ENCODE measurements at regions not wholly inside any gene's neighbourhood (a gene's known extent, or its start where the extent isn't known, plus 50 kb on each side); places are given as distances from the start of the nearest gene placed in this dataset.

DNA sequence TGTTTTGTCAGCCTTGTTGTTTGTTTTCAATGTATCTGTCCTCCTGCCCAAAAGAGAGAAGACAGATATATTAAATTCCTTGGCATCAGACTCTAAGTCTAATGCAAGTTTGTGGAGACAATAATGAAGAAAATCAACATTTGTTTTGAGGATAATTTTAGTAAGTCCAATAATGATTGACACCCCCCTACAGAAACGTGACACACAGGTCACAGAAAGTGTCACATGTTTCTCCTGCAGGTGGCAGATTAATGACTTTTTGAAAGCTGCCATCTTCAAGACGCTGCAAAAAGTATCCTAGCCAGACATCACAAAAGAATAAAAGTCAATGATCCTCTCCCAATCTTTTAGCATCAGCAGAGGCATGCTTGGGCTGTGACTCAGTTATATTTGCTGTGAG lies 378.8 kb upstream of the TMPO start:
- Histone ChIP-seq H3K27ac (ENCODE audit: low read depth, low read length) (no peak overlapping the region), H3K4me3 (ENCODE audit: low read depth, low read length) (no peak overlapping the region), H3K4me1 (ENCODE audit: control insufficient read depth, insufficient read depth, low read length) (0 out of 2 replicates have a peak, but pooled peaks cover 7% of the 10 kb centered on the region), H3K27me3 (ENCODE audit: control insufficient read depth, insufficient read depth, low read length) (no peaks in the 10 kb centered on the region), H3K9me3 (ENCODE audit: control insufficient read depth, insufficient read depth, low read length) (no peaks in the 10 kb centered on the region), H3K9ac (ENCODE audit: low read depth, low read length) (no peak overlapping the region), H3K36me3 (ENCODE audit: control insufficient read depth, insufficient read depth, low read length) (no peaks in the 10 kb centered on the region)

DNA sequence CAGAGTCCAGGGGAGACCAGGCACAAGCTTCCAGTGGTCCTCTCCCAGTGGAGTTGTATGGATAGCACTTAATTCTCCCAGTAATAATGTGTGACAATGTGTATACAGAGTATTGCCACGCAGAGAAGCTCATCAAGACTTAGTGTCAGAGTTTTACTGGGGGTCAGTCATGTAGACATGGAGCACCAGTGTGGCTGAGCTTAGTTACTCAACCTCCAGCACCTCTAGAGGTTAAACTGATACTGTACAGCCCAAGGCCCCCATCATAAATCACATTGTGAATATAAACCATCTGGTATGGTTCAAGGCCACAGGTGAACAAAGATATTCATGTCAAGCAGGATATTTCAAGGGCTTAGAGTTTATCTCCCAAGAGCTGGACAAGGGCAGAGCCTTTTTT lies 378.1 kb upstream of the TMPO start:
- H3K36me3 ChIP-seq (ENCODE audit: control insufficient read depth, insufficient read depth, low read length) = no peaks in the 10 kb centered on the region
- no peaks in the 10 kb centered on the region for H3K9me3 ChIP-seq (ENCODE audit: control insufficient read depth, insufficient read depth, low read length)
- no peak overlapping the region for H3K27ac ChIP-seq (ENCODE audit: low read depth, low read length)
- H3K4me3 ChIP-seq (ENCODE audit: low read depth, low read length) = no peak overlapping the region
- 0 out of 2 replicates have a peak, but pooled peaks cover 7% of the 10 kb centered on the region for H3K4me1 ChIP-seq (ENCODE audit: control insufficient read depth, insufficient read depth, low read length)
- H3K9ac ChIP-seq (ENCODE audit: low read depth, low read length) = no peak overlapping the region
- no peaks in the 10 kb centered on the region for H3K27me3 ChIP-seq (ENCODE audit: control insufficient read depth, insufficient read depth, low read length)

DNA sequence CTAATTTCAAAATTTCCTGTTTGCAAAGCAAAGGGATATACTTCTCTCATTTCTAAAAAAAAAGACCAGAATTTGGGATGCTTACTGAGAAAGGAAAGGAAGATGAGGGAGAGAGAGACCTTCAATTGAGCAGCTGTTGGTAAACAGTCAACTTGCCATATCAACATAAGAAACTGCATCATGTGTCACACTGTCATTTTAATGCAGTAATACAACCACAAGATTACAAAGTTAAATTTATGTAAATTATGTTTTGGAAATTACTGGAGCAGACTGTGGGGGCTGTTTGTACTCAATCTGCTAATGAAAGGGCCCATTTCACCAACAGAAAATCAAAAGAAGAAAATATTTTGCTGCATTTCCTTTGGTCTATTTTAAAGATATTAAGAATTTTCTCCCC lies 370.4 kb upstream of the TMPO start:
- H3K4me1 ChIP-seq (ENCODE audit: control insufficient read depth, insufficient read depth, low read length) = peaks cover 14% of the 10 kb centered on the region; the same call in 1 of the 2 replicates

DNA sequence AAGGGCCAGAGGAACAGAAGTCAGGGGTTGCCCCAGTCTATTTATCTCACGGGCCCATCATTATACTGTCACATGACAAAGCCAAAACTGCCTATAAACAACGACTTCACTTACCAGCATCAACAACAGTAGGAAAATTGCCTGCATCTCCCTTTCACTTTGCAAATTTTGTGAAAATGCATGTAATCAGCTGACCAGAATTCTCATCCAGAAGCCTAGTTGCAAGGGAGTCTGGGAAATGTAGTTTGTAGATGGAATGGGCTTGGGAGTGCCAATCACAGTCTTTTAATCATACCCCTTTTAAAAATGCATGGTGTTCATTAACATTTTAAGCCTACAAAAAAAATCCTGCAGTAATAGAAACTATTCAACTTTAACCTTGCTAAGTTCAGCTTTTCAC lies 369.3 kb upstream of the TMPO start:
- peaks cover 14% of the 10 kb centered on the region; the same call in 1 of the 2 replicates for H3K4me1 ChIP-seq (ENCODE audit: control insufficient read depth, insufficient read depth, low read length)
- H3K27me3 ChIP-seq (ENCODE audit: control insufficient read depth, insufficient read depth, low read length) = no peaks in the 10 kb centered on the region
- no peak overlapping the region for H3K4me3 ChIP-seq (ENCODE audit: low read depth, low read length)
- no peaks in the 10 kb centered on the region for H3K36me3 ChIP-seq (ENCODE audit: control insufficient read depth, insufficient read depth, low read length)
- H3K27ac ChIP-seq (ENCODE audit: low read depth, low read length) = no peak overlapping the region
- peaks cover 5% of the 10 kb centered on the region; the same call in 1 of the 2 replicates for H3K9me3 ChIP-seq (ENCODE audit: control insufficient read depth, insufficient read depth, low read length)
- H3K9ac ChIP-seq (ENCODE audit: low read depth, low read length) = no peak overlapping the region

More for the DNA sequence above, 370.4 kb upstream of the TMPO start:
- no peak overlapping the region for H3K4me3 ChIP-seq (ENCODE audit: low read depth, low read length)
- no peaks in the 10 kb centered on the region for H3K27me3 ChIP-seq (ENCODE audit: control insufficient read depth, insufficient read depth, low read length)
- H3K27ac ChIP-seq (ENCODE audit: low read depth, low read length) = no peak overlapping the region
- H3K36me3 ChIP-seq (ENCODE audit: control insufficient read depth, insufficient read depth, low read length) = no peaks in the 10 kb centered on the region
- H3K9me3 ChIP-seq (ENCODE audit: control insufficient read depth, insufficient read depth, low read length) = peaks cover 5% of the 10 kb centered on the region; the same call in 1 of the 2 replicates
- no peak overlapping the region for H3K9ac ChIP-seq (ENCODE audit: low read depth, low read length)

DNA sequence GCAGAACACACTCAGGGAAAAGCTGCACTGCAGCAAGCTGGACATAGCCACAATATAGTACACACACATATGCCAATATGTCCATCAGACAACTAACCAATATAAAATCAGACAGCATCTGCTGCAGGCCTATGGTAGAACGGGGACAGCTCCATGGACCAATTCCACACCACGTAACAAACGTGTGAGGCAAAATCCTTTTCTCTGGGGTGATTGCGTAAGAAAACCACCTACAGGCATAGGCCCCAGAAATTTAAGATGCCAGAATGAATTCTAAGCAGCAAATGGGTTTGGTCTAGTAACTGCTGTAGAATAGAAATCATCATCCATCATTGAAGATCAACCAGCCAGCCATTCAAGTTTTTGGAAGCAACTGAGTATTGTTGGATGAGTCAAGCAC lies 368.9 kb upstream of the TMPO start:
- Histone ChIP-seq H3K36me3 (ENCODE audit: control insufficient read depth, insufficient read depth, low read length) (no peaks in the 10 kb centered on the region), H3K4me1 (ENCODE audit: control insufficient read depth, insufficient read depth, low read length) (peaks cover 14% of the 10 kb centered on the region; the same call in 1 of the 2 replicates), H3K4me3 (ENCODE audit: low read depth, low read length) (no peak overlapping the region), H3K9me3 (ENCODE audit: control insufficient read depth, insufficient read depth, low read length) (peaks cover 5% of the 10 kb centered on the region; the same call in 1 of the 2 replicates), H3K9ac (ENCODE audit: low read depth, low read length) (no peak overlapping the region), H3K27me3 (ENCODE audit: control insufficient read depth, insufficient read depth, low read length) (no peaks in the 10 kb centered on the region), H3K27ac (ENCODE audit: low read depth, low read length) (no peak overlapping the region)

DNA sequence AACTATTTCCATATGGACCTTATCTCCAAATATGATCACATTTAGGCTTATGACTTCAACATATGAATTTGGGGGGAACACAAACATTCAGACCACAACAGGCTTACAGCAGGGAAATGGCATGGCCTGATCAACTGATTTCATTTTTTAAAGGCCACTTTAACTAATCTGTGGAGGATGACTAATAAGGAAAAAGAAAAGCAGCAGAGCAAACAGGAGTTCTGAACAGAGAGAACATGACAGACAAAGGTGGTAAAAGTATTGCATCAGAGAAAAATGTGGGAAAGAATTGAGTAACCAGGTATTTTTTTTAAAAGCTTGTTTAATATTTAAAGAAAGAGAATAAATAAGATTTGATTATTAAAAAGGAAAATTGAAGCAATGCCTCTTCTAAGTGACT lies 366.1 kb upstream of the TMPO start:
- H3K4me3 ChIP-seq (ENCODE audit: low read depth, low read length) = no peak overlapping the region
- no peaks in the 10 kb centered on the region for H3K27me3 ChIP-seq (ENCODE audit: control insufficient read depth, insufficient read depth, low read length)
- H3K9ac ChIP-seq (ENCODE audit: low read depth, low read length) = no peak overlapping the region
- H3K9me3 ChIP-seq (ENCODE audit: control insufficient read depth, insufficient read depth, low read length) = peaks cover 3% of the 10 kb centered on the region; the same call in 1 of the 2 replicates
- no peaks in the 10 kb centered on the region for H3K36me3 ChIP-seq (ENCODE audit: control insufficient read depth, insufficient read depth, low read length)
- peaks cover 14% of the 10 kb centered on the region; the same call in 1 of the 2 replicates for H3K4me1 ChIP-seq (ENCODE audit: control insufficient read depth, insufficient read depth, low read length)
- H3K27ac ChIP-seq (ENCODE audit: low read depth, low read length) = no peak overlapping the region

DNA sequence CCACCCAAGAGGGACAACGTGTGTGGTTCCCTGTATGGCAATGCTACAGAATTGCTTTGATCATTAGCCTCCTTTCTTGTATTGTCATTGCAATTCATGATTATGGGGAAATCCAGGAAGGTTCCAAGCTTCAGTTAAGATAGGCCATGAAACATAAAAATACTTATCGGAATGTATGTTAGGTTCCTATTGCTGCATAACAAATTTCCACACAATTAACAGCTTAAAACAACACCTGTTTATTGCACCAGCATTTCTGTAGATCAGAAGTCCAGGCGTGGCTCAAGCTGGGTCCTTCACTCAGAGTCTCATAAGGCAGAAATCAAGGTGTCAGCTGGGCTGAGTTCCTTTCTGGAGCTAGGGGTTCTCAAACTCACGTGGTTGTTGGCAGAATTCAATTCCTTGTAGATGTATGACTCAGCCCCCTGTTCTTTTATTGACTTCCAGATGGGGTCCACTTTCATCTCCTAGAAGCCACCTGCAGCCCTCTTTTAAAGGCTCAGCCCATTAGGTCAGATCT lies 365.6 kb upstream of the TMPO start:
- Histone ChIP-seq H3K9me3 (ENCODE audit: control insufficient read depth, insufficient read depth, low read length) (no peaks in the 10 kb centered on the region), H3K4me1 (ENCODE audit: control insufficient read depth, insufficient read depth, low read length) (peaks cover 17% of the 10 kb centered on the region; the same call in 1 of the 2 replicates), H3K9ac (ENCODE audit: low read depth, low read length) (no peak overlapping the region), H3K27ac (ENCODE audit: low read depth, low read length) (no peak overlapping the region), H3K36me3 (ENCODE audit: control insufficient read depth, insufficient read depth, low read length) (no peaks in the 10 kb centered on the region), H3K27me3 (ENCODE audit: control insufficient read depth, insufficient read depth, low read length) (no peaks in the 10 kb centered on the region), H3K4me3 (ENCODE audit: low read depth, low read length) (no peak overlapping the region)

DNA sequence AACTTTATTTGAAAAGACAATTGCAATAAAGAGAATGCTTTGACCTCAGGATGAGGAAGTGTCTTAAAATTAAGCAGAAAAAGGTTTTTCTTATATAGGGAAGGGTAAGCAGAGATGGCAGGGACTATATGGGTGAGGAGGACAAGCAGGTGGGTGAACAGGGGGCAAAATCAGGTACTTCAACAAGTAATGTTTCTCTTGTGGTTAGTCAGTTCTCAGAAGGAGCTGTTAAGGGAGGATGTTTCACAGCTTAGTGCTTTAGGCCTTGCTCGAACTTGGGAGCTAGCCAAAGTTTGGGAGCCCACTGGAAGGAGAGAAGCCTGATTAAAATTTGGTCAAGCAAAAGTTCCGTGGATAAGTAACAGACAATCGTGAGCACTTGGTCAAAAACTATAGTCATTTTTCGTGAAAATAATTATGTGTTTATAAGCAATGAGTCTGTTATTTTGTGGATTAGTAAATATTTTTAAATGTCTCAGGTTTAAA lies 364.2 kb upstream of the TMPO start:
- H3K4me3 ChIP-seq (ENCODE audit: low read depth, low read length) = no peak overlapping the region
- H3K27ac ChIP-seq (ENCODE audit: low read depth, low read length) = no peak overlapping the region
- no peaks in the 10 kb centered on the region for H3K27me3 ChIP-seq (ENCODE audit: control insufficient read depth, insufficient read depth, low read length)
- H3K9me3 ChIP-seq (ENCODE audit: control insufficient read depth, insufficient read depth, low read length) = no peaks in the 10 kb centered on the region
- H3K9ac ChIP-seq (ENCODE audit: low read depth, low read length) = no peak overlapping the region
- peaks cover 5% of the 10 kb centered on the region; the same call in 1 of the 2 replicates for H3K4me1 ChIP-seq (ENCODE audit: control insufficient read depth, insufficient read depth, low read length)
- no peaks in the 10 kb centered on the region for H3K36me3 ChIP-seq (ENCODE audit: control insufficient read depth, insufficient read depth, low read length)

DNA sequence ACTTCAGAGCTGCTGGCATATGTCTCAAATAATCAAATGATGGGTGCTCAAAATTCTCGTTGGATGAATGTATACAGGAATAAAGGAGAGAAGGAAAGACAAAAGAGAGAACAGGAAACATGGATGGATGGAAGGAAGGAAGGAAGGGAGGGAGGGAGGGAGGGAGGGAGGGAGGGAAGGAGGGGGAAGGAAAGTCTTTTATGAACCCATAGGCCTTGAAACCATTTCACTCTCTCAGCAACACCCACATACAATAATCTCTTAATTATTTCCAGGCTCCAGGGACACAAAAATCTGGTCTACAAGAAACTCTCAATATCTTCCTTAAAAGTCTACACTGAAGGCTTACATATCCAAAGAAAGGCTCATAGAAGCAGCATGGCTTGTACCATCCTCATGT lies 363.4 kb upstream of the TMPO start:
- Histone ChIP-seq H3K9me3 (ENCODE audit: control insufficient read depth, insufficient read depth, low read length) (no peaks in the 10 kb centered on the region), H3K36me3 (ENCODE audit: control insufficient read depth, insufficient read depth, low read length) (no peaks in the 10 kb centered on the region), H3K4me3 (ENCODE audit: low read depth, low read length) (no peak overlapping the region), H3K9ac (ENCODE audit: low read depth, low read length) (no peak overlapping the region), H3K27me3 (ENCODE audit: control insufficient read depth, insufficient read depth, low read length) (no peaks in the 10 kb centered on the region), H3K4me1 (ENCODE audit: control insufficient read depth, insufficient read depth, low read length) (peaks cover 5% of the 10 kb centered on the region; the same call in 1 of the 2 replicates), H3K27ac (ENCODE audit: low read depth, low read length) (no peak overlapping the region)

DNA sequence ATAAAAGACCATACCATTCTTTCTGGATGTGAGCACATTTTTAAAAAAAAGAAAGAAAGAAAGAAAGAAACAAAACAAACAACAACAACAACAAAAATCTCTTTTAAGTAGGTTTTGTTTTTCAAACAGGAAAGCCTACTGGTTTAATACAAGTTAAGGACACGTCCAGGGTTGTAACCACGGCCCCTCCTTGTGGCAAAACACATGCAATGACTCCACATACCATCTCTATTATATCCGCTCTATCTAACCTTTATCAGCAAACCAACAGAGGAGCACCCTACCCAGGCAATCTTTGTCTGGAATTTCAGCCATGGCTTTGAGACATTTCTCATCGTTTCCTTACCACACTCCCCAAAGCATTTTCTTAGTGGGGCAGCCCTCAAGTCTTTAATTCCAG lies 360.5 kb upstream of the TMPO start:
- Histone ChIP-seq H3K36me3 (ENCODE audit: control insufficient read depth, insufficient read depth, low read length) (no peaks in the 10 kb centered on the region), H3K27me3 (ENCODE audit: control insufficient read depth, insufficient read depth, low read length) (no peaks in the 10 kb centered on the region), H3K9ac (ENCODE audit: low read depth, low read length) (no peak overlapping the region), H3K27ac (ENCODE audit: low read depth, low read length) (no peak overlapping the region), H3K9me3 (ENCODE audit: control insufficient read depth, insufficient read depth, low read length) (no peaks in the 10 kb centered on the region), H3K4me3 (ENCODE audit: low read depth, low read length) (no peak overlapping the region), H3K4me1 (ENCODE audit: control insufficient read depth, insufficient read depth, low read length) (peaks cover 5% of the 10 kb centered on the region; the same call in 1 of the 2 replicates)

DNA sequence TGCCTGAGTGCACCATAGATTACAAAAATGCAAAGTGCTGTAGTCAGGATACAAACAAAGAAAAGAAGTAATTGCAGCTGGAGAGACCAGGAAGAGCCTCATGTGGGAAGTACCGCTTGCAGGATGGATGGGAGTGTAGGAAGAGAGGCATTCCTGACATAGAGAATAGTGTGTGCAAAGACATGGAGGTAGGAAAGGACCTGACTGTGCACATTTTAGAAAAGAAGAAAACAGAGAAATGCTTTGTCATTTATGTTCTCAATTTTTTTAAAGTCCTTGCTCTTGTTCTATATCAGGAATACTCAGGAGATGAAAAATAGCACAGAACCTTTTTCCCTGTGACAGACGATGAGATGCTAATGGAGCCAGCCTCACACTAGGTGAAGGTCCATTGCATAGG lies 358.7 kb upstream of the TMPO start:
- Histone ChIP-seq H3K9ac (ENCODE audit: low read depth, low read length) (no peak overlapping the region), H3K27ac (ENCODE audit: low read depth, low read length) (no peak overlapping the region), H3K4me1 (ENCODE audit: control insufficient read depth, insufficient read depth, low read length) (peaks cover 5% of the 10 kb centered on the region; the same call in 1 of the 2 replicates), H3K27me3 (ENCODE audit: control insufficient read depth, insufficient read depth, low read length) (no peaks in the 10 kb centered on the region), H3K36me3 (ENCODE audit: control insufficient read depth, insufficient read depth, low read length) (no peaks in the 10 kb centered on the region), H3K4me3 (ENCODE audit: low read depth, low read length) (no peak overlapping the region), H3K9me3 (ENCODE audit: control insufficient read depth, insufficient read depth, low read length) (no peaks in the 10 kb centered on the region)

All from HUES48 (cell line).